ENCODE measurements at regions not wholly inside any gene's neighbourhood (a gene's known extent, or its start where the extent isn't known, plus 50 kb on each side); places are given as distances from the start of the nearest gene placed in this dataset.

GRCh38 chr6:1037430-1038202 is 274.3 kb upstream of the FOXQ1 start:
- no peak for DNase-seq

- no peak for DNase-seq
These were observed 276.5 kb upstream of the FOXQ1 start for GRCh38 chr6:1035401-1035800.

- DNase-seq = no peak
These were observed 280.2 kb upstream of the FOXQ1 start for GRCh38 chr6:1031720-1032119.

GRCh38 chr6:1029141-1029540 is 282.8 kb upstream of the FOXQ1 start:
- DNase-seq = no peak

- DNase-seq = no peak
These were observed 283.2 kb upstream of the FOXQ1 start for GRCh38 chr6:1028723-1029122.

- DNase-seq = no peak
These were observed 283.9 kb upstream of the FOXQ1 start for GRCh38 chr6:1027795-1028569.

GRCh38 chr6:1027109-1027794 is 284.6 kb upstream of the FOXQ1 start:
- DNase-seq = no peak

- DNase-seq = no peak
These were observed 286.1 kb upstream of the FOXQ1 start for GRCh38 chr6:1025821-1026220.

GRCh38 chr6:1024587-1024986 is 287.3 kb upstream of the FOXQ1 start:
- no peak for DNase-seq

GRCh38 chr6:1024161-1024560 is 287.7 kb upstream of the FOXQ1 start:
- no peak for DNase-seq

- DNase-seq = no peak
These were observed 288.7 kb upstream of the FOXQ1 start for GRCh38 chr6:1023229-1023628.

- no peak for DNase-seq
These were observed 289.2 kb upstream of the FOXQ1 start for GRCh38 chr6:1022719-1023118.

GRCh38 chr6:1020837-1021236 is 291.1 kb upstream of the FOXQ1 start:
- no peak for DNase-seq

GRCh38 chr6:1020133-1020532 is 291.8 kb upstream of the FOXQ1 start:
- no peak for DNase-seq

GRCh38 chr6:1018041-1018440 is 293.9 kb upstream of the FOXQ1 start:
- DNase-seq = no peak

GRCh38 chr6:1016329-1017302 is 295.3 kb upstream of the FOXQ1 start:
- no peak for DNase-seq

- no peak for DNase-seq
These were observed 296.1 kb upstream of the FOXQ1 start for GRCh38 chr6:1015825-1016224.

- no peak for DNase-seq
These were observed 297.5 kb upstream of the FOXQ1 start for GRCh38 chr6:1014431-1014807.

GRCh38 chr6:1013656-1014430 is 298.1 kb upstream of the FOXQ1 start:
- DNase-seq = no peak

GRCh38 chr6:1009103-1009502 is 302.8 kb upstream of the FOXQ1 start:
- no peak for DNase-seq

- no peak for DNase-seq
These were observed 304.7 kb upstream of the FOXQ1 start for GRCh38 chr6:1007159-1007558.
